HG02571 (cell line): ENCODE measurements at regions not wholly inside any gene's neighbourhood (a gene's known extent, or its start where the extent isn't known, plus 50 kb on each side); places are given as distances from the start of the nearest gene placed in this dataset.

Source experiments
- ATAC-seq: cut with Tn5 transposase; IDR thresholded peaks from one replicate; pipeline ENCODE4 v1.9.1; 2021; ENCODE audit warnings: mild to moderate bottlenecking, moderate library complexity; ENCODE audit not compliant: unreplicated experiment

- ATAC-seq, result no peak
Measured at GRCh38 chr2:2836343-2837070, 505.4 kb upstream of the MYT1L start.

GRCh38 chr2:2834516-2835254 is 503.6 kb upstream of the MYT1L start:
- no peak for ATAC-seq

DNA sequence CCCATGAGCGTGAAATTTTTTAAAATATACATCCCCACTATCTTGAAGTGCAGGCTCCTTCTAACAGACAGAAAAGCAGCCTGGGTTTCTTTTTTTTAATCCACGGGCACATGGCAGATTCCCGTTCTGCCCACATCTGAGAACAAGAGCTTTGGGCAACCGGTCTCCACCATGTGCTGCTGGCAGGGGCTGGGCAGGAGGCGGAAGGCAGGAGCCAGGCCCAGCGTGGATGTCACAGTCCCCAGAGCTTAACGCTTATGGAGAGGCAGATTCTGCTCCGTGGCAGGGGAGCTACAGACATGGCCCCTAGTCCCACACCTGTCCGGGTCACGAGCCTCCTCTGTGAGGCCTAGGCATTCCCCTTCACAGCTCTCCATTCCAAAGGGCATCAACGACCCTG is 503.0 kb upstream of the MYT1L start:
- no peak for ATAC-seq

DNA sequence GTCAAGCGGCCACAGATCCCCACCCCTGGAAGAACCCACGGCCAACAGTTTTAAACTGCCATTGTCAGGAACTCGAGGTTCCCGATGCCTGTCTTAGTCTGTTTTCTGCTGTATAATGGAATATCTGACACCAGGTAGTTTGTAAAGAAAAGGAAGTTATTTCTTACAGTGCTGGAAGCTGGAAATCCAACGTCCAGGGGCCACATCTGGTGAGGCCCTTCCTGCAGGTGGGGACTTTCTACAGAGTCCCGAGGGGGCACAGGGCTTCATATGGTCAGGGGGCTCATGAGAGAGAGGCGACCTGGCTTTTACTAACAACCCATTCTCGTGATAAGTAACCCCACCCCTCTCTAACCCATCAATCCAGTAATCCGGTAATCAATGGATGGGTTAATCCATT is 501.6 kb upstream of the MYT1L start:
- ATAC-seq, result no peak

DNA sequence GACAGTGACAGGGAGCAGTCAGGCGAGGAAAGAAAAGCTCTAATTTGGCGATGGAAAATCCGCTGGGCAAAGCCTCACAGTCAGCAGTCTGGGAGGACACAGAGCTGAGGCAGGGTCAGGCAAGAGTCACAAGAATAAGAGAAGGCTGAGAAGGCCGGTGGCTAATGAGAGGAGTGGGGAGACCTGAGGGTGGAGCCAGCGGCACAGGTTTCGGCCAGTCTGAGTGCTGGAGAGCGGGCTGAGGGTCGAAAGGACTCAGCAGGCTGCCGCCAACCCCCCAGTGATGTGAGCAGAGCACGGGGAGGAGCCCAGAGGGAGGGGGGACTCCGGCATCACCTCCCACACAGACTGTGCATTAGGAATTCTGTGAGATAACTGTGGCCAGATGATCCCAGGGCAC is 500.6 kb upstream of the MYT1L start:
- no peak for ATAC-seq

DNA sequence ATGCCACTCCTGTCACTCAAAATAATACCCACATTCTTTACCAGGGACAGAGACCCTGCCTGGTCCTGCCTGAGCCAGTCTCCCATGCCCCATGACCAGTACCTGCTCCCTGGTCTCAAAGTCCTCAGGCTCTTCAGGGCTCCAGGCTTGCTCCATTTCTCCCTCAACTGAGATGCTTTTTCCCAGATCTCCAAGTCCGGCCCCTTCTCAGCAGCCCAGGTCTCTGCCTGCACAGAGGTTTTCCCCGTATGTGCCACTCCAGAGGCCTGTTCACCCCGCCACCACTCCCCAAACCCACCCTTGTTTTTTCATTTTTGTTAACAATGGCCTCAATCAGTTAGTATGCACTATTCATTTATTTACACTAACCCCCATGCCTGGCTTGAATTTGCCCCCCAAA is 499.5 kb upstream of the MYT1L start:
- no peak for ATAC-seq

DNA sequence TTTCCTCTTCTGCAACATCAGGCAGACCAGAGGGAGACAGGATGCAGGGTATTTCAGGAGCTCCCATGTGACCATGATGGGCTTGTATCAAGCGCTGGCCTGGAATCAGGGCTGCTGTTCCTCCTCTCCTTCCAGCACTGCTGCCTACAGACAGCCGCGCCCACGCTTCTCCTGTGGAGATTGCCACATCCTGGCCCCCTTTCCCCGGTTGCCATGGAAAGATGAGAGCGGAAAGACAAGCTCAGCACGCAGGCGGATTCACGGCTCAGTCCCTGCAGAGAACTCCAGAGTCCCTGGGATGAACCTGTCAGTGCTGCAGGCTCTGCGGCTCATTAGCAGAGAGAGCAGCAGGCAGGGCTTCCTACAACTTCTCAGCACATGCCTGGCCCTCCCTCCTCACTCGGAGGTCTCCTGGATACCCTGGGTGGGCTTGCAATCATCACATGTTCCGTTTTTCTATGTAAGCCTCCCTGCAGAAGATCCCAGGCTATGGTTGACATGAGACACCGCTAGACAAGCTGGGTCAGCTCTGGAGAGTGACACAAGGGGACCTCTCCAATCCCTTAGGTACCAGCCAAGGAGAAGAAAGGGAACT is 497.8 kb upstream of the MYT1L start:
- no peak for ATAC-seq

- no peak for ATAC-seq
Measured at GRCh38 chr2:2827761-2828221, 496.7 kb upstream of the MYT1L start.

DNA sequence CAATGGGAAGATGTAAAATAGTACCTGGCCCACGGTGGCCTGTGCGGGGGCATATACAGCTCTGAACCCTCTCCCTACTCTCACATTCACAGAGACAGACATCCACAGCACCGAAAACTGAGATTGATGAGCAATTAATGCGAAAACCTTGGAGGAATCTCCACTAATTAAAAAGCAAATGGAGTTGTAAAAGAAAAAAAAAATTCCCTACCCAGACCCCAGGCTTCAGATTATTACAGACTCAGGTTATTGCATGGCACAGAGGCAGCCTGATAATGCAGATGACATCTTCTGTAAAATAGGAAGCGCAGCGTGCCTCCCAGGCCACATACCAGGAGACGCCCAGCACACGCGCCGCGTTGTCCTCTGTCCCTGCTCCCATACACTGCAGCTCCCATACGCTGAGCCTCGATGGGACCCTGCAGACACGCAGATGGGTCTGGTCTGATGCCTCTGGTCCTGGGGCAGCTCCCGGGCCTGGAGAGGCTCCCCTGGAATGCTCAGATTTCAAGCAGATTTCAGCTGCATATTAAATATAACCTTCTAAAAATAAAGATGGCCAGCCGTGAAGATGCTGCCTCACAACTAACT is 496.1 kb upstream of the MYT1L start:
- no peak for ATAC-seq

DNA sequence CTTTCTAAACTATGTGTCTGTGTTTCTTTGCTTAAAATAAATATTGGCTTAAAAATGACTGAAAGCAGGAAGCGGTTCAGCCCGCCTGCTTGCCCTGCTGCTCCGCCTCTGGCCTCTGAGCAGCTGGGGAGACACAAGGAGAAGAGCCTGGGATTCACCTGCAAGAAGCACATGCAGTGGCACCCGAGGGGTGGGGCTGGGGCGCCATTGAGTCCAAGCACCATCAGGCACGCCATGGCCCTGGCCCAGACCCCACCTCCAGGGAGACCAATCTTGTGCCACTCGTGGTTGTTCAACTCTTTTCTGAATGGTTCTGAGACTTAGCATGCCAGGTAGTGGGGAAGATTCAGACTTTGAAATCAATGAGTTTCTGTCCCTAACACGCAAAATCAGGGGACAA is 495.5 kb upstream of the MYT1L start:
- ATAC-seq, result no peak

- ATAC-seq, result no peak
Measured at GRCh38 chr2:2826209-2826551, 495.1 kb upstream of the MYT1L start.

DNA sequence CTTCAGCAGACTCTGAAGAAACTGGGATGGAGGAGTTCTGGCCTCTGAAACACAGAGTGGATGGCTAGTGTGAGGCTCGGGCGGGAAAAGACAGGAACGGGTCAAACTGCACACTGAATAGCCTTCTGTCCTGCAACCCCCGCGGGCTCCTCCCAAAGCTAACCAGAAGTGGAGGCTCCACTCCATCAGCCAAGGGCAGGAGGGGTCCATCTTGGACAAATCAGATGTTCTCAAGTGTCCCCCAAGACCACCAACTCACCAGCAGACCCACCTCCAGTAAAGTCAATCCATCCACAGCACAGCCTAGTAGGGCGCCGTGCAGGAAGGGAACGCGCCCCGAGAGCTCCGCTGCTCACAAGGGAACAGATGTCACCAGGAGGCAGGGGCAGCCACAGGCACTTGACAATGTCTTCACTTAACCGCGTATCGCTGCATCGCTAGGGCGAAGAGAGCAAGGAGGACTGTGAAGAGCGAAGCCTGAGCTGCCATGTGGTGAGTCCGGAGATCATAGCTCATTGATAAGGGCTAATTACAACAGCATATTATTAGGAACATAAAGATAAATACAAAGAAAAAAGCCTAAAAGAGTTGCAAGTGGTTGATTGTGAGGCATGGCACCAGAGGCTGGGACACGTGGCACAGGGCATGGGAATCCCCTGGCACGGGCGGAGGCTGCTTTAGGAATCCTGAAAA is 494.6 kb upstream of the MYT1L start:
- no peak for ATAC-seq

DNA sequence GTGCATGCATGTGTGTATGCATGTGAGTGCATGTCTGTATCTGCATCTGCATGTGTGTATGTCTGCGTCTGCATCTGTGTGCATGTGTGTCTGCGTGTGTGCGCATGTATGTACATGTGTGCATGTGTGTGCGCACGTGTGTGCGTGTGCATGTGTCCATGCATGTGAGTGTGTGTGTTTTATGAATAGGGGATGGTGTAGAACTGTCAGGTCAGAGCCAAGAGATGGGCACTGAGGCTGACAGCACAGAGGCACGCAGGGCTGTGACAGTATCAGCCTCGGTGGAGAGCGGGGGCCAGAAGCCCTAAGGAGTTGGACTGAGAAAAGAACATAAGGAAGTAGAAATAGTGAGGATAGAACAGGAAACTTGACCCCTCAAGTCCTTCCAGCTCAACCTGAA is 494.0 kb upstream of the MYT1L start:
- ATAC-seq, result no peak

DNA sequence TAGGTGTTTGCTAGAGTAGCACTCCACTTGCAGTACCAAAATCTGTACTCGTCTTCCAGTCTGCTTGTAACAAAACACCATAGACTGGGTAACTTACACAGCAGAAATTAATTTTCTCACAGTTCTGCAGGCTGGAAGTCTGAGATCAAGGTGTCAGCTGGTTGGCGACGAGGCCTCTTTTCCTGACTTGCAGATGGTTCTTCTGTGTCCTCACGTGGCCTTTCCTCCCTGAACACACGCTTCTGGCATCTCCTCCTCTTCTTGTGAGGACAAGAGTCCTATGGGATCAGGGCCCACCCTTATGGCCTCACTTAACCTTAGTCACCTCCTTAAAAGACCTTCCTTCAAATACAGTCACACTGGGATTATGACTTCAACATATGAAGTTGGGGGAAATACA is 493.5 kb upstream of the MYT1L start:
- ATAC-seq, result no peak

GRCh38 chr2:2823061-2823753 is 492.1 kb upstream of the MYT1L start:
- ATAC-seq, result no peak

GRCh38 chr2:2822143-2822542 is 491.1 kb upstream of the MYT1L start:
- no peak for ATAC-seq

DNA sequence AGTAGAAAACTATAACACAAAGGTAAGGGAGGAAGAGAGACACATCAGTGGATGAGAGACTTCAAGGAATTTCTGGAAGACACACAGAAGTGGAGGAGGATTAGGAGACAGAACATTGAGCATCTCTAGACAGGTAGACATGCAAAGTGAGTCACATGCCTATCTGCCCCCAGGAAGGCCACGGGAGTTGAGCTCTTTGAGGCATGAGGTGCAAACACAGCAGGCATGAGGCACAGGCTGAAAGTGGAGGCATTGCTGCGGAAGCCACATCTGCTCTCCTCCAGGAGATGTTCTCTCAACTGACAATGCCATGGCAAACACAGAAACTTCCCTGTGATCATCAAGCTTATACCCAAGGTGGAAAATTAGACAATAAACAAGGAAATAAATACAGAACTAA is 481.6 kb upstream of the MYT1L start:
- ATAC-seq, result no peak

DNA sequence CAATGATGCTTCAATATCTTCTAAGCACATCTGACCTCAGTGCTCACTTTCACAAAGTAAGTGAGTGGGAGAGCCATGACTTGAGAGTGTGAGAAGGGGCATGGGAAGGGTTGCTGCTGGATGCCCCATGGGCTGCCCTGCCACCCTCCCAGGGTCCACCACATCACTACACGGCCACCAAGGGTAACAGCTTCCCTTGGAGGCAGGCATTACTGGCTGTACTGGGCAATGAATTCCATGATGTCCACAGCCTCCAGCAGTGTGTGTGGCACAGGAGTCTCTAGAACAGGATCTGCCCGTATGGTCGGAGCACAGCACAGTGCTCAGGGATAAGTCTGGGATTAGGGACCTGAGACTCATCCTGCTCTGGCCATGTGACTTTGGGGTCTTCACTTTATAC is 481.0 kb upstream of the MYT1L start:
- no peak for ATAC-seq

DNA sequence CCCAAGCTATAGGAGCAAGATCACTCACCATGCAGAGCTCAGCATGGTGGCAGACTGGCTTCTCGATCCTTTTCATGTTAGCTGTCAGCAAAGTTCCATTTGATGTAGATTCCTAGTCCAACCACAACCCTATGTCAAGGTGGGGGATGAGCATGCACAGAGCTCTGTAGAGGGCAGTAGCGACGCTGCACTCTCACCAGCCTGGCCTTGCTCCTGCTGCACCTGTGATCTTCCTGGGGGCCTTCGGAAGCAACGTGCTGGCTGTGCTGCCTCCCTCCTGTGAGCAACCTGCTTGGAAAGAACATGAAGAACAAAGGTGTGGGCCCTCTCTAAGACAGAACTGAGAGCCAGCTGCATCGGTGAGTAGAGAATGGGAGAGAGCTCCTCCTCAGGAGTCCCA is 479.4 kb upstream of the MYT1L start:
- no peak for ATAC-seq

DNA sequence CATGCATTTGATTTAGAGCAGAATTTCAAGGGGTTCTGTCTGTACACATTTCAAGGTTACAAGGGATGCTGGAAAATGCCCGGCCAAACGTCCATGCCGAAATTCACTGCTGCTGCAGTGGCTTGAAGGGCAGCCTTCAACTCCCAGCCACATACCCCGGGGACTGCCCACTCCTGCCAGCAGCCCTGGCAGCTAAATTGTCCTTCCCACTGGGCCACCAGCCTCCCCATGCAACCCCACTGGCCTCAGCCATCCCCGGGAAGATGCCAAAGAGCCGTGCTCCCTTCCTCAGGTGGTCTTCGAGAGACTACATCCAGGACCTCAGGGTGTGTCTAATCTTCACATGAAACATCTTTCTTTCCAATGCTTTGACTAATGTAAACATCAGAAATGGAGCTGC is 478.7 kb upstream of the MYT1L start:
- no peak for ATAC-seq

GRCh38 chr2:2808551-2809058 is 477.5 kb upstream of the MYT1L start:
- no peak for ATAC-seq
